DOHH2 (cell line): ENCODE measurements at regions not wholly inside any gene's neighbourhood (a gene's known extent, or its start where the extent isn't known, plus 50 kb on each side); places are given as distances from the start of the nearest gene placed in this dataset.

Source experiments
- CTCF ChIP-seq: fragments of 200-600 bp; sonication (generic); IDR thresholded peaks from one replicate; pipeline ENCODE4 v1.5.1; 2014; ENCODE audit warnings: antibody characterized with exemption, mild to moderate bottlenecking, low read depth, low read length; ENCODE audit not compliant: poor library complexity, severe bottlenecking
- EZH2phosphoT487 ChIP-seq: fragments of 200-600 bp; sonication (generic); IDR thresholded peaks from 2 replicates; pipeline ENCODE4 v1.6.1; 2017; ENCODE audit warnings: borderline replicate concordance, mild to moderate bottlenecking, antibody characterized with exemption, low read length, moderate library complexity, mixed read lengths

- TF ChIP-seq CTCF (no peak), EZH2phosphoT487 (no peak)
Measured at GRCh38 chr4:129751646-129752045, 655.7 kb downstream of the C4orf33 start.
